ENCODE measurements at regions not wholly inside any gene's neighbourhood (a gene's known extent, or its start where the extent isn't known, plus 50 kb on each side); places are given as distances from the start of the nearest gene placed in this dataset.

GRCh38 chr3:174619239-174619638 is 239.9 kb upstream of the NAALADL2 start:
- TF ChIP-seq CTCF (IDR thresholded peaks at IDR 0.05; ENCODE audit: low read depth, low read length) = no peak

GRCh38 chr3:174620138-174620537 is 239.0 kb upstream of the NAALADL2 start:
- DNase-seq (ENCODE audit: low read depth in 2 of 2) = peak; percentile 49 to 67
- H3K4me3 ChIP-seq (replicated peaks in 1 of 2; ENCODE audit: low read depth in 2 of 2, low read length in 2 of 2) = no peak overlapping the region
- peak; percentile 44 for TF ChIP-seq CTCF (IDR thresholded peaks at IDR 0.05; ENCODE audit: low read depth, low read length)

More at GRCh38 chr3:174619239-174619638, 239.9 kb upstream of the NAALADL2 start:
- no peak overlapping the region for H3K4me3 ChIP-seq (replicated peaks in 1 of 2; ENCODE audit: low read depth in 2 of 2, low read length in 2 of 2)
- DNase-seq (ENCODE audit: low read depth in 2 of 2) = peak in 1 of 2 donors; percentile 8

- TF ChIP-seq CTCF (IDR thresholded peaks at IDR 0.05; ENCODE audit: low read depth, low read length) = no peak
- H3K4me3 ChIP-seq (replicated peaks in 1 of 2; ENCODE audit: low read depth in 2 of 2, low read length in 2 of 2) = no peak overlapping the region
- DNase-seq (ENCODE audit: low read depth in 2 of 2) = no peak
Observed at GRCh38 chr3:174620855-174621472, 238.2 kb upstream of the NAALADL2 start.

- DNase-seq (ENCODE audit: low read depth in 2 of 2) = no peak
- TF ChIP-seq CTCF (IDR thresholded peaks at IDR 0.05; ENCODE audit: low read depth, low read length) = no peak
- no peak overlapping the region for H3K4me3 ChIP-seq (replicated peaks in 1 of 2; ENCODE audit: low read depth in 2 of 2, low read length in 2 of 2)
Observed at GRCh38 chr3:174633342-174633741, 225.8 kb upstream of the NAALADL2 start.

GRCh38 chr3:174636451-174636850 is 222.7 kb upstream of the NAALADL2 start:
- H3K4me3 ChIP-seq (replicated peaks in 1 of 2; ENCODE audit: low read depth in 2 of 2, low read length in 2 of 2) = no peak overlapping the region
- no peak for DNase-seq (ENCODE audit: low read depth in 2 of 2)
- no peak for TF ChIP-seq CTCF (IDR thresholded peaks at IDR 0.05; ENCODE audit: low read depth, low read length)

GRCh38 chr3:174639406-174639805 is 219.7 kb upstream of the NAALADL2 start:
- no peak for DNase-seq (ENCODE audit: low read depth in 2 of 2)
- TF ChIP-seq CTCF (IDR thresholded peaks at IDR 0.05; ENCODE audit: low read depth, low read length) = no peak
- H3K4me3 ChIP-seq (replicated peaks in 1 of 2; ENCODE audit: low read depth in 2 of 2, low read length in 2 of 2) = no peak overlapping the region

- no peak for TF ChIP-seq CTCF (IDR thresholded peaks at IDR 0.05; ENCODE audit: low read depth, low read length)
- H3K4me3 ChIP-seq (replicated peaks in 1 of 2; ENCODE audit: low read depth in 2 of 2, low read length in 2 of 2) = no peak overlapping the region
- no peak for DNase-seq (ENCODE audit: low read depth in 2 of 2)
Observed at GRCh38 chr3:174639970-174640369, 219.2 kb upstream of the NAALADL2 start.
